Keratinocyte (primary cell): ENCODE measurements at regions not wholly inside any gene's neighbourhood (a gene's known extent, or its start where the extent isn't known, plus 50 kb on each side); places are given as distances from the start of the nearest gene placed in this dataset.

ENCODE experiments used
- DNase-seq: peaks from one replicate; pipeline ENCODE4 v3.0.0-alpha.2; 2011; ENCODE audit warnings: low read depth, missing footprints, low spot score
- FAIRE-seq: peaks from 2 replicates; lab custom pipeline; 2011; peaks lifted over from hg19 to GRCh38; lab: Jason Lieb, UNC
- H2AFZ ChIP-seq: 2 replicates; pipeline ENCODE4 v1.6.0; 2012; ENCODE audit warnings: low read length, control low read depth, inconsistent platforms; ENCODE audit not compliant: control insufficient read depth
- H3K27ac ChIP-seq: 2 replicates; pipeline ENCODE4 v1.5.1; 2011; ENCODE audit warnings: low read length; ENCODE audit not compliant: control insufficient read depth, insufficient read depth
- H3K27me3 ChIP-seq: 3 replicates; pipeline ENCODE4 v1.6.0; 2011; ENCODE audit warnings: low read length; ENCODE audit not compliant: control insufficient read depth, insufficient read depth; ENCODE audit errors: extremely low read depth
- H3K36me3 ChIP-seq, 2 experiments: 2 replicates in 1 of 2; 3 replicates in 1 of 2; pipeline ENCODE4 v1.5.1; 2011; ENCODE audit warnings: low read length in 2 of 2, mild to moderate bottlenecking in 1 of 2; ENCODE audit not compliant: control insufficient read depth in 2 of 2, insufficient read depth in 2 of 2; ENCODE audit errors: extremely low read depth in 1 of 2
- H3K4me1 ChIP-seq: 3 replicates; pipeline ENCODE4 v1.5.1; 2011; ENCODE audit warnings: low read length; ENCODE audit not compliant: control insufficient read depth, insufficient read depth; ENCODE audit errors: extremely low read depth
- H3K4me2 ChIP-seq: 3 replicates; pipeline ENCODE4 v1.6.0; 2011; ENCODE audit warnings: low read depth, low read length; ENCODE audit not compliant: control insufficient read depth, insufficient read depth; ENCODE audit errors: extremely low read depth
- H3K4me3 ChIP-seq, 3 experiments: fragments of 200-600 bp in 1 of 3; sonication (generic) in 1 of 3; 2 replicates in 2 of 3; 3 replicates in 1 of 3; pipeline ENCODE4 v1.5.1; 2011 to 2016; ENCODE audit warnings: low read length in 3 of 3, mild to moderate bottlenecking in 3 of 3, control low read depth in 2 of 3, inconsistent platforms in 1 of 3, low read depth in 1 of 3, mixed read lengths in 1 of 3, mixed run types in 1 of 3, moderate library complexity in 1 of 3; ENCODE audit not compliant: control insufficient read depth in 2 of 3, insufficient read depth in 2 of 3; ENCODE audit errors: extremely low read depth in 1 of 3
- H3K79me2 ChIP-seq: 2 replicates; pipeline ENCODE4 v1.6.0; 2012; ENCODE audit warnings: low read length; ENCODE audit not compliant: control insufficient read depth, insufficient read depth
- H3K9ac ChIP-seq: 3 replicates; pipeline ENCODE4 v1.6.0; 2011; ENCODE audit warnings: low read length; ENCODE audit not compliant: control insufficient read depth, insufficient read depth; ENCODE audit errors: extremely low read depth
- H3K9me1 ChIP-seq: 3 replicates; pipeline ENCODE4 v1.6.0; 2011; ENCODE audit warnings: low read length; ENCODE audit not compliant: control insufficient read depth, insufficient read depth; ENCODE audit errors: extremely low read depth
- H3K9me3 ChIP-seq: 2 replicates; pipeline ENCODE4 v1.5.1; 2012; ENCODE audit warnings: low read depth, low read length; ENCODE audit not compliant: control insufficient read depth
- H4K20me1 ChIP-seq: 3 replicates; pipeline ENCODE4 v1.6.0; 2011; ENCODE audit warnings: low read length; ENCODE audit not compliant: control insufficient read depth, insufficient read depth; ENCODE audit errors: extremely low read depth
- CTCF ChIP-seq, 3 experiments: IDR thresholded peaks in 1 of 3; conservative IDR thresholded peaks in 1 of 3; optimal IDR thresholded peaks in 1 of 3; 2 replicates in 2 of 3; 3 replicates in 1 of 3; pipeline versions ENCODE3 to v1.5.1; 2011; ENCODE audit warnings: low read length in 3 of 3, mild to moderate bottlenecking in 3 of 3, moderate library complexity in 2 of 3, control low read depth in 1 of 3, inconsistent platforms in 1 of 3; ENCODE audit not compliant: insufficient read depth in 2 of 3; ENCODE audit errors: extremely low read depth in 1 of 3
- EZH2 ChIP-seq: IDR thresholded peaks from one replicate; pipeline ENCODE4 v1.6.1; 2012; ENCODE audit warnings: inconsistent platforms, mild to moderate bottlenecking, low read length, moderate library complexity
- dilution Hi-C: fragments of 300-500 bp; cut with MboI; formaldehyde crosslinking; loops from one replicate; pipeline ENCODE4 v1.7.0; 2020; ENCODE audit warnings: low sequenced_read_pairs; ENCODE audit not compliant: extremely low pct_ligation_motif_present

GRCh38 chr6:14824484-14825275, 421.2 kb upstream of the JARID2 start:
- Histone ChIP-seq H3K9ac (no peak overlapping the region), H3K9me3 (no peaks in the 10 kb centered on the region), H3K4me3 (no peak overlapping the region), H3K4me2 (no peak overlapping the region), H3K27ac (no peak overlapping the region), H3K4me1 (no peaks in the 10 kb centered on the region), H3K27me3 (no peaks in the 10 kb centered on the region), H2AFZ (no peak overlapping the region), H3K79me2 (no peaks in the 10 kb centered on the region), H3K9me1 (no peaks in the 10 kb centered on the region), H3K36me3 (no peaks in the 10 kb centered on the region), H4K20me1 (no peaks in the 10 kb centered on the region)
- no peak for TF ChIP-seq EZH2
- TF ChIP-seq CTCF (optimal IDR thresholded peaks at IDR 0.05 in 1 of 3, IDR thresholded peaks at IDR 0.05 in 1 of 3, conservative IDR thresholded peaks at IDR 0.05 in 1 of 3; ENCODE audit: extremely low read depth in 1 of 3, insufficient read depth in 2 of 3, low read length in 3 of 3), result no peak
- FAIRE-seq (peak; percentile 26), DNase-seq (no peak)
- dilution Hi-C loops, result no loop called here

DNA sequence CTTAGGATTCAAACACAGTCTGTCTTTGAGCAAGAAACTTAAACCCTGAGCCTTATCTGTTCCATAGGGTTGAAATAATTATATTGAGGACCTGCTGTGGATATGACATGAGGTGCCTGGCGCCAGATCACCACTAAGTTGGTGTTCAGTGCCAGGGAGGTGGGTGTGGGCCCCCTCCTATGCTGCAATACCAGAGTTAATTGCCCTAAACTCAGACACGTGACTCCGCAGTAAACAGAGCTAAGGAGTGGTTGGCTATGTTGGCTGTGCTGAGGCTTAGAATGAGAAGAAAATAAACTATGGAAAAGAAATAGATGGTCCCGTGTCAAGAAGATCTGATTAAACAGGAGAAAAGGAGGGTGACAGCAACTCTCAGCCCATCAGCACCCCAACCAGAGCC, 419.4 kb upstream of the JARID2 start:
- no peak overlapping the region for H2AFZ ChIP-seq
- FAIRE-seq (no peak), DNase-seq (no peak)
- H3K27me3 ChIP-seq, result no peaks in the 10 kb centered on the region
- H3K4me2 ChIP-seq, result no peak overlapping the region
- TF ChIP-seq CTCF (optimal IDR thresholded peaks at IDR 0.05 in 1 of 3, IDR thresholded peaks at IDR 0.05 in 1 of 3, conservative IDR thresholded peaks at IDR 0.05 in 1 of 3; ENCODE audit: extremely low read depth in 1 of 3, insufficient read depth in 2 of 3, low read length in 3 of 3) (no peak), EZH2 (no peak)
- H3K27ac ChIP-seq, result no peak overlapping the region
- H3K9me3 ChIP-seq, result no peaks in the 10 kb centered on the region
- H4K20me1 ChIP-seq, result no peaks in the 10 kb centered on the region
- H3K4me3 ChIP-seq, result no peak overlapping the region
- no peak overlapping the region for H3K9ac ChIP-seq
- H3K9me1 ChIP-seq, result no peaks in the 10 kb centered on the region
- dilution Hi-C loops, result no loop called here
- no peaks in the 10 kb centered on the region for H3K4me1 ChIP-seq
- H3K36me3 ChIP-seq, result no peaks in the 10 kb centered on the region
- H3K79me2 ChIP-seq, result no peaks in the 10 kb centered on the region
